HT1080 (cell line): ENCODE measurements at regions not wholly inside any gene's neighbourhood (a gene's known extent, or its start where the extent isn't known, plus 50 kb on each side); places are given as distances from the start of the nearest gene placed in this dataset.

Experiments
- DNase-seq: peaks from one replicate; pipeline ENCODE4 v3.0.0-alpha.2; 2015; ENCODE audit warnings: low read depth

- DNase-seq = no peak
Measured at GRCh38 chrX:14193547-14193946, 163.9 kb upstream of the GEMIN8 start.

GRCh38 chrX:14173873-14174272 is 144.2 kb upstream of the GEMIN8 start:
- no peak for DNase-seq

- no peak for DNase-seq
Measured at GRCh38 chrX:14164828-14165227, 135.1 kb upstream of the GEMIN8 start.

GRCh38 chrX:14125462-14125861 is 95.8 kb upstream of the GEMIN8 start:
- no peak for DNase-seq

- DNase-seq = no peak
Measured at GRCh38 chrX:14124562-14124961, 94.9 kb upstream of the GEMIN8 start.

GRCh38 chrX:14095702-14096101 is 66.0 kb upstream of the GEMIN8 start:
- peak; percentile 39 for DNase-seq

DNA sequence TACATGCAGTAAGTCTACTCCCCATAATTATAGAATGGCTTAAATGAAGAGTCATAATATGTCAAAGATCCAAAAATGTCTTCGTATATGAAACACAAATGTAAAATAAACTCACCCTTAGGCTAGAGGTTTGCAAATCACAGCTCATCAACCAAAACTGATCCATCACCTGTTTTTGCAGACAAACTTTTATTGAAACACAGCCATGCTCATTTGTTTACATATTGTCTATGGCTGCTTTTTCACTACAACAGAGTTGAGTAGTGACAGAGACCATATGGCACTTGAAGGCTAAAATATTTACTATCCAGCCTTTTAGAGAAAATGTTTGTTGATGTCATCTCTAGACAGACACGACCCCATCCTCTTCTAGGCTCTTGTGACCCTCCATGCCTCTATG is 64.5 kb upstream of the GEMIN8 start:
- no peak for DNase-seq

DNA sequence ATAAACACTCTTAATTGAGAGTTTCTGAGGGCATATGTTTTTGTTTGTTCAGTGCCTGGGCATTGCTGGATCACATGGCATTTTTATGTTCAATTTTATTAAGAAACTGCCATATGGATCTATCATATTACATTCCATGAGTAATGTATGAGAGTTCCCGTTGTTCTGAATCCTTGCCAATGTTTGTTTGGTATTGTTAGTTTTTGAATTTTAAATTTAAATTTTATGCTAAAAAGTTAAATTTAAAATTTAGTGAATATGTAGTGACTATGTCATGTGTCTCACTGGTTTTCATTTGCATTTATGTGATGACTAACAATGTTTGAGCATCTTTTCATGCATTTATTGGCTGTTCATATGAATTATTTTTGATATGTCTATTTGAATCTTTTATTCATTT is 54.8 kb upstream of the GEMIN8 start:
- DNase-seq = no peak

DNA sequence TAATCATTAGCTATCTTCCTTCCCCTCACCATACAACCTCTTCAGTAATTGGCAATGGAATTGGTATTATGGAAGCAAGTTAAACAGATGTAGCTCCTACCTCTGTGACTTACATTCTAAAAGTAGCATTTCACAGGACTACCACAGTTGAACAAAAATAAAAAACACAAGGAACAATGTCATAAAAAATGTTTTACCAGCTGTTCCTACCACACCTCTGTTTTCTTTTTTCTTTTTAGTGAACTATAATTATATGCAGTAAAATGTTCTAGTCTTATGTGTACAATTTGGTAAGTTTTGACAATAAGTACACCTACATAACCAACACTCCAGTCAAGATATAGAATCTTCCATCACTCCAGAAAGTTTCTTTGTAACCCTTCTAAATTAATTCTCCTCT is 54.1 kb upstream of the GEMIN8 start:
- DNase-seq = no peak

DNA sequence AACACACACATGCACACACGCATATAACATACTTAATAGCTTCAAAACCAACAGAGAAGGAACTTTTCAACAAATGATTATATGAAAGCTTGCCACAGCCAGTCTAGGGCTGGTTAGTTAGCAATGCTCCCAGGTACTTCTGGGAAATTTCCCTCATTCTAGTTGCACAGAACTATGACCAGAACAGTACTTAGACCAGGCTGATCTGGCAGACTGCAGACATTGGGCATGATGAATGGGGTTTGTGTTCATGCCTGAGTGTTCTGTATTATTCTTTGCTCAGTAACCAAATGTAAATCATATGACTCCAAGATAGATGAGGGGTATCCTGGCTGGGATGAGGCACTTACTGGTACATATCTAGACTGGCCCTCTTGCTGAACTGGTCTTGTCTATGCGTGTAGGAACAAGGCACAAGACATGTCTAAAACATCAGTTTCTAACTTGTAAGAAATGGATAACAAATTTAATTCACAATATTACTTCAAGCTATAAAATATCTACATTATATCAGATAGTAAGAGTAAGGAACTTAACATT is 50.3 kb upstream of the GEMIN8 start:
- no peak for DNase-seq
